ENCODE measurements at regions not wholly inside any gene's neighbourhood (a gene's known extent, or its start where the extent isn't known, plus 50 kb on each side); places are given as distances from the start of the nearest gene placed in this dataset.

DNA sequence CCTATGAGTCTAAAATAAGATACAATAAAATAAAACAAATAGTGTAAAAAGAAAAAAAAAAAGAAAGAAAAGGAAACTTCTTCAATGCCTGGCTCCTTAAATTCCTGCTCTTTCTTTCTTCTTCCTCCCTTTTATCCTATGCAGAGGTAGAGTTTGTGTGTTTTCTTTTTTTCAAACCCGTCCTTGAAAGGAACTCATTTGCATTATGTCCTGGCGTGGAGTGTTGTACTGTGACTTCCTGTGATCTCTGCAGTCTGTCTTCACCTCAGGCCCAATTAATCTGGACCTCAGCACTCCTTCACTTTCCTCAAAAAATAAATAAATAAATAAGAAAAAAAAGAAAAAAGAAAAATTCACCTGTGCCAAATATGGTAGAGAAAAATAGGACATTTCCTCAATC lies 541.9 kb upstream of the SPTLC3 start:
- TF ChIP-seq, protein P1, sequence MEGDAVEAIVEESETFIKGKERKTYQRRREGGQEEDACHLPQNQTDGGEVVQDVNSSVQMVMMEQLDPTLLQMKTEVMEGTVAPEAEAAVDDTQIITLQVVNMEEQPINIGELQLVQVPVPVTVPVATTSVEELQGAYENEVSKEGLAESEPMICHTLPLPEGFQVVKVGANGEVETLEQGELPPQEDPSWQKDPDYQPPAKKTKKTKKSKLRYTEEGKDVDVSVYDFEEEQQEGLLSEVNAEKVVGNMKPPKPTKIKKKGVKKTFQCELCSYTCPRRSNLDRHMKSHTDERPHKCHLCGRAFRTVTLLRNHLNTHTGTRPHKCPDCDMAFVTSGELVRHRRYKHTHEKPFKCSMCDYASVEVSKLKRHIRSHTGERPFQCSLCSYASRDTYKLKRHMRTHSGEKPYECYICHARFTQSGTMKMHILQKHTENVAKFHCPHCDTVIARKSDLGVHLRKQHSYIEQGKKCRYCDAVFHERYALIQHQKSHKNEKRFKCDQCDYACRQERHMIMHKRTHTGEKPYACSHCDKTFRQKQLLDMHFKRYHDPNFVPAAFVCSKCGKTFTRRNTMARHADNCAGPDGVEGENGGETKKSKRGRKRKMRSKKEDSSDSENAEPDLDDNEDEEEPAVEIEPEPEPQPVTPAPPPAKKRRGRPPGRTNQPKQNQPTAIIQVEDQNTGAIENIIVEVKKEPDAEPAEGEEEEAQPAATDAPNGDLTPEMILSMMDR (IDR thresholded peaks at IDR 0.05): no peak
- no peak for TF ChIP-seq EZH2 (IDR thresholded peaks at IDR 0.05; ENCODE audit: borderline replicate concordance, insufficient read depth, low read depth, low read length, poor library complexity, severe bottlenecking)

All from B cell (primary cell).